ENCODE measurements at regions not wholly inside any gene's neighbourhood (a gene's known extent, or its start where the extent isn't known, plus 50 kb on each side); places are given as distances from the start of the nearest gene placed in this dataset.

- no peak for TF ChIP-seq JUND (IDR thresholded peaks at IDR 0.05)
- no peak for TF ChIP-seq MAX (IDR thresholded peaks at IDR 0.05)
- TF ChIP-seq CTCF (IDR thresholded peaks at IDR 0.05; ENCODE audit: low read depth, low read length, missing input control) = no peak
- no peak for TF ChIP-seq YY1 (IDR thresholded peaks at IDR 0.05)
- TF ChIP-seq RAD21 (IDR thresholded peaks at IDR 0.05) = no peak
These were observed 61.2 kb upstream of the RPH3AL start for GRCh38 chr17:413706-414380.
